ENCODE measurements at regions not wholly inside any gene's neighbourhood (a gene's known extent, or its start where the extent isn't known, plus 50 kb on each side); places are given as distances from the start of the nearest gene placed in this dataset.

- Histone ChIP-seq H4K20me1 (ENCODE audit: control insufficient read depth, extremely low read depth, insufficient read depth, low read length) (no peaks in the 10 kb centered on the region), H3K79me2 (ENCODE audit: control insufficient read depth, insufficient read depth, low read length) (no peaks in the 10 kb centered on the region), H3K4me1 (ENCODE audit: control insufficient read depth, extremely low read depth, insufficient read depth, low read length) (no peaks in the 10 kb centered on the region), H3K4me3 (replicated peaks in 1 of 4; ENCODE audit: control extremely low read depth in 1 of 4, insufficient read depth in 1 of 4, low read depth in 3 of 4, low read length in 4 of 4) (no peak overlapping the region), H3K36me3 (ENCODE audit: control insufficient read depth, insufficient read depth, low read length) (no peaks in the 10 kb centered on the region), H3K9me3 (ENCODE audit: control insufficient read depth, insufficient read depth, low read depth, low read length) (no peaks in the 10 kb centered on the region), H3K27me3 (ENCODE audit: control insufficient read depth, insufficient read depth, low read length) (no peaks in the 10 kb centered on the region), H3K9ac (ENCODE audit: insufficient read depth, low read length) (no peak overlapping the region), H3K27ac (ENCODE audit: insufficient read depth, low read length) (no peak overlapping the region), H2AFZ (ENCODE audit: low read length) (no peak overlapping the region), H3K4me2 (ENCODE audit: extremely low read depth, insufficient read depth, low read length) (no peak overlapping the region)
- TF ChIP-seq EZH2 (IDR thresholded peaks at IDR 0.05; ENCODE audit: low read length, missing control alignments): no peak
- TF ChIP-seq, protein P1, sequence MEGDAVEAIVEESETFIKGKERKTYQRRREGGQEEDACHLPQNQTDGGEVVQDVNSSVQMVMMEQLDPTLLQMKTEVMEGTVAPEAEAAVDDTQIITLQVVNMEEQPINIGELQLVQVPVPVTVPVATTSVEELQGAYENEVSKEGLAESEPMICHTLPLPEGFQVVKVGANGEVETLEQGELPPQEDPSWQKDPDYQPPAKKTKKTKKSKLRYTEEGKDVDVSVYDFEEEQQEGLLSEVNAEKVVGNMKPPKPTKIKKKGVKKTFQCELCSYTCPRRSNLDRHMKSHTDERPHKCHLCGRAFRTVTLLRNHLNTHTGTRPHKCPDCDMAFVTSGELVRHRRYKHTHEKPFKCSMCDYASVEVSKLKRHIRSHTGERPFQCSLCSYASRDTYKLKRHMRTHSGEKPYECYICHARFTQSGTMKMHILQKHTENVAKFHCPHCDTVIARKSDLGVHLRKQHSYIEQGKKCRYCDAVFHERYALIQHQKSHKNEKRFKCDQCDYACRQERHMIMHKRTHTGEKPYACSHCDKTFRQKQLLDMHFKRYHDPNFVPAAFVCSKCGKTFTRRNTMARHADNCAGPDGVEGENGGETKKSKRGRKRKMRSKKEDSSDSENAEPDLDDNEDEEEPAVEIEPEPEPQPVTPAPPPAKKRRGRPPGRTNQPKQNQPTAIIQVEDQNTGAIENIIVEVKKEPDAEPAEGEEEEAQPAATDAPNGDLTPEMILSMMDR (conservative IDR thresholded peaks at IDR 0.05 in 1 of 2, IDR thresholded peaks at IDR 0.05 in 1 of 2; ENCODE audit: low read depth in 1 of 2, low read length in 2 of 2): no peak
- DNase-seq (ENCODE audit: low read depth in 2 of 2): no peak
Measured at GRCh38 chr7:26006426-26006825, 145.6 kb upstream of the NFE2L3 start.

GRCh38 chr7:26007510-26007909, 144.5 kb upstream of the NFE2L3 start:
- Histone ChIP-seq H2AFZ (ENCODE audit: low read length) (no peak overlapping the region), H3K4me2 (ENCODE audit: extremely low read depth, insufficient read depth, low read length) (no peak overlapping the region), H3K4me3 (replicated peaks in 1 of 4; ENCODE audit: control extremely low read depth in 1 of 4, insufficient read depth in 1 of 4, low read depth in 3 of 4, low read length in 4 of 4) (no peak overlapping the region), H3K36me3 (ENCODE audit: control insufficient read depth, insufficient read depth, low read length) (no peaks in the 10 kb centered on the region), H3K9ac (ENCODE audit: insufficient read depth, low read length) (no peak overlapping the region), H3K9me3 (ENCODE audit: control insufficient read depth, insufficient read depth, low read depth, low read length) (no peaks in the 10 kb centered on the region), H3K27me3 (ENCODE audit: control insufficient read depth, insufficient read depth, low read length) (no peaks in the 10 kb centered on the region), H3K27ac (ENCODE audit: insufficient read depth, low read length) (no peak overlapping the region), H3K4me1 (ENCODE audit: control insufficient read depth, extremely low read depth, insufficient read depth, low read length) (no peaks in the 10 kb centered on the region), H4K20me1 (ENCODE audit: control insufficient read depth, extremely low read depth, insufficient read depth, low read length) (no peaks in the 10 kb centered on the region), H3K79me2 (ENCODE audit: control insufficient read depth, insufficient read depth, low read length) (no peaks in the 10 kb centered on the region)
- no peak for DNase-seq (ENCODE audit: low read depth in 2 of 2)
- TF ChIP-seq, protein P1 (conservative IDR thresholded peaks at IDR 0.05 in 1 of 2, IDR thresholded peaks at IDR 0.05 in 1 of 2; ENCODE audit: low read depth in 1 of 2, low read length in 2 of 2): no peak
- TF ChIP-seq EZH2 (IDR thresholded peaks at IDR 0.05; ENCODE audit: low read length, missing control alignments): no peak

GRCh38 chr7:26008428-26008827, 143.6 kb upstream of the NFE2L3 start:
- no peaks in the 10 kb centered on the region for H3K9me3 ChIP-seq (ENCODE audit: control insufficient read depth, insufficient read depth, low read depth, low read length)
- H3K36me3 ChIP-seq (ENCODE audit: control insufficient read depth, insufficient read depth, low read length): no peaks in the 10 kb centered on the region
- no peak overlapping the region for H2AFZ ChIP-seq (ENCODE audit: low read length)
- no peak for DNase-seq (ENCODE audit: low read depth in 2 of 2)
- H3K4me2 ChIP-seq (ENCODE audit: extremely low read depth, insufficient read depth, low read length): no peak overlapping the region
- H3K4me1 ChIP-seq (ENCODE audit: control insufficient read depth, extremely low read depth, insufficient read depth, low read length): no peaks in the 10 kb centered on the region
- no peak for TF ChIP-seq EZH2 (IDR thresholded peaks at IDR 0.05; ENCODE audit: low read length, missing control alignments)
- TF ChIP-seq, protein P1 (conservative IDR thresholded peaks at IDR 0.05 in 1 of 2, IDR thresholded peaks at IDR 0.05 in 1 of 2; ENCODE audit: low read depth in 1 of 2, low read length in 2 of 2): no peak
- no peaks in the 10 kb centered on the region for H3K79me2 ChIP-seq (ENCODE audit: control insufficient read depth, insufficient read depth, low read length)
- H3K4me3 ChIP-seq (replicated peaks in 1 of 4; ENCODE audit: control extremely low read depth in 1 of 4, insufficient read depth in 1 of 4, low read depth in 3 of 4, low read length in 4 of 4): no peak overlapping the region
- H4K20me1 ChIP-seq (ENCODE audit: control insufficient read depth, extremely low read depth, insufficient read depth, low read length): no peaks in the 10 kb centered on the region
- no peak overlapping the region for H3K27ac ChIP-seq (ENCODE audit: insufficient read depth, low read length)
- H3K9ac ChIP-seq (ENCODE audit: insufficient read depth, low read length): no peak overlapping the region
- H3K27me3 ChIP-seq (ENCODE audit: control insufficient read depth, insufficient read depth, low read length): no peaks in the 10 kb centered on the region
